ENCODE measurements at regions not wholly inside any gene's neighbourhood (a gene's known extent, or its start where the extent isn't known, plus 50 kb on each side); places are given as distances from the start of the nearest gene placed in this dataset.

GRCh38 chr5:3382151-3382550 is 213.5 kb upstream of the IRX1 start:
- Mint-ChIP-seq H3K36me3 (ENCODE audit: low read depth) (no peaks in the 10 kb centered on the region), H3K4me1 (no peaks in the 10 kb centered on the region), H3K27ac (no peak overlapping the region), H3K9me3 (peaks cover 30% of the 10 kb centered on the region), H3K4me3 (no peak overlapping the region), H3K27me3 (no peaks in the 10 kb centered on the region)
- POLR2A ChIA-PET: no interaction called here
- CTCF ChIA-PET: no interaction called here
- DNase-seq: no peak

GRCh38 chr5:3381206-3381825 is 214.3 kb upstream of the IRX1 start:
- ChIA-PET CTCF (no interaction called here), POLR2A (no interaction called here)
- Mint-ChIP-seq H3K4me3 (no peak overlapping the region), H3K9me3 (peaks cover 30% of the 10 kb centered on the region), H3K27ac (no peak overlapping the region), H3K4me1 (no peaks in the 10 kb centered on the region), H3K27me3 (no peaks in the 10 kb centered on the region), H3K36me3 (ENCODE audit: low read depth) (no peaks in the 10 kb centered on the region)
- no peak for DNase-seq

- Mint-ChIP-seq H3K27ac (no peak overlapping the region), H3K9me3 (peaks cover 30% of the 10 kb centered on the region), H3K27me3 (no peaks in the 10 kb centered on the region), H3K36me3 (ENCODE audit: low read depth) (no peaks in the 10 kb centered on the region), H3K4me3 (no peak overlapping the region), H3K4me1 (no peaks in the 10 kb centered on the region)
- CTCF ChIA-PET: no interaction called here
- DNase-seq: no peak
- POLR2A ChIA-PET: no interaction called here
Observed at GRCh38 chr5:3380689-3381088, 214.9 kb upstream of the IRX1 start.

- ChIA-PET POLR2A (no interaction called here), CTCF (no interaction called here)
Observed at GRCh38 chr5:3377831-3378230, 217.8 kb upstream of the IRX1 start.

GRCh38 chr5:3377176-3377575 is 218.5 kb upstream of the IRX1 start:
- no peak for DNase-seq
- H3K27me3 Mint-ChIP-seq: no peaks in the 10 kb centered on the region
- POLR2A ChIA-PET: no interaction called here
- H3K36me3 Mint-ChIP-seq (ENCODE audit: low read depth): no peaks in the 10 kb centered on the region
- H3K4me3 Mint-ChIP-seq: no peak overlapping the region
- no peak overlapping the region for H3K27ac Mint-ChIP-seq
- no peaks in the 10 kb centered on the region for H3K4me1 Mint-ChIP-seq
- CTCF ChIA-PET: no interaction called here
- H3K9me3 Mint-ChIP-seq: peaks cover 19% of the 10 kb centered on the region

More at GRCh38 chr5:3377831-3378230, 217.8 kb upstream of the IRX1 start:
- Mint-ChIP-seq H3K4me1 (no peaks in the 10 kb centered on the region), H3K9me3 (peaks cover 25% of the 10 kb centered on the region), H3K36me3 (ENCODE audit: low read depth) (no peaks in the 10 kb centered on the region), H3K4me3 (no peak overlapping the region), H3K27me3 (no peaks in the 10 kb centered on the region), H3K27ac (no peak overlapping the region)
- DNase-seq: no peak

GRCh38 chr5:3376611-3377010 is 219.0 kb upstream of the IRX1 start:
- no peak for DNase-seq

GRCh38 chr5:3375586-3376311 is 219.9 kb upstream of the IRX1 start:
- CTCF ChIA-PET: no interaction called here
- Mint-ChIP-seq H3K27ac (no peak overlapping the region), H3K9me3 (peaks cover 17% of the 10 kb centered on the region)

More at GRCh38 chr5:3376611-3377010, 219.0 kb upstream of the IRX1 start:
- ChIA-PET POLR2A (no interaction called here), CTCF (no interaction called here)
- Mint-ChIP-seq H3K27ac (no peak overlapping the region), H3K4me3 (no peak overlapping the region), H3K36me3 (ENCODE audit: low read depth) (no peaks in the 10 kb centered on the region), H3K4me1 (no peaks in the 10 kb centered on the region), H3K27me3 (no peaks in the 10 kb centered on the region), H3K9me3 (peaks cover 19% of the 10 kb centered on the region)

GRCh38 chr5:3373391-3373790 is 222.2 kb upstream of the IRX1 start:
- Mint-ChIP-seq H3K27ac (no peak overlapping the region), H3K27me3 (no peaks in the 10 kb centered on the region), H3K4me3 (no peak overlapping the region), H3K9me3 (peaks cover 10% of the 10 kb centered on the region), H3K36me3 (ENCODE audit: low read depth) (no peaks in the 10 kb centered on the region), H3K4me1 (no peaks in the 10 kb centered on the region)
- ChIA-PET CTCF (no interaction called here), POLR2A (no interaction called here)
- DNase-seq: no peak

More at GRCh38 chr5:3375586-3376311, 219.9 kb upstream of the IRX1 start:
- POLR2A ChIA-PET: no interaction called here
- DNase-seq: no peak
- H3K27me3 Mint-ChIP-seq: no peaks in the 10 kb centered on the region
- H3K4me1 Mint-ChIP-seq: no peaks in the 10 kb centered on the region
- H3K4me3 Mint-ChIP-seq: no peak overlapping the region
- no peaks in the 10 kb centered on the region for H3K36me3 Mint-ChIP-seq (ENCODE audit: low read depth)

GRCh38 chr5:3372289-3372688 is 223.3 kb upstream of the IRX1 start:
- H3K27ac Mint-ChIP-seq: no peak overlapping the region
- H3K36me3 Mint-ChIP-seq (ENCODE audit: low read depth): no peaks in the 10 kb centered on the region
- DNase-seq: no peak
- ChIA-PET POLR2A (interaction anchor here (0.7 kb wide), 1 partner anchor 397 kb away, joined by 3 read pairs; no protein-coding TSS in a partner anchor), CTCF (no interaction called here)
- no peak overlapping the region for H3K4me3 Mint-ChIP-seq
- no peaks in the 10 kb centered on the region for H3K27me3 Mint-ChIP-seq
- H3K4me1 Mint-ChIP-seq: no peaks in the 10 kb centered on the region
- peaks cover 5% of the 10 kb centered on the region for H3K9me3 Mint-ChIP-seq

- H3K4me1 Mint-ChIP-seq: no peaks in the 10 kb centered on the region
- H3K4me3 Mint-ChIP-seq: no peak overlapping the region
- H3K36me3 Mint-ChIP-seq (ENCODE audit: low read depth): no peaks in the 10 kb centered on the region
- H3K27me3 Mint-ChIP-seq: no peaks in the 10 kb centered on the region
- DNase-seq: no peak
- ChIA-PET CTCF (no interaction called here), POLR2A (no interaction called here)
- H3K27ac Mint-ChIP-seq: no peak overlapping the region
- peaks cover 13% of the 10 kb centered on the region for H3K9me3 Mint-ChIP-seq
Observed at GRCh38 chr5:3365501-3366215, 230.0 kb upstream of the IRX1 start.

- Mint-ChIP-seq H3K27me3 (no peaks in the 10 kb centered on the region), H3K9me3 (peaks cover 13% of the 10 kb centered on the region), H3K4me1 (no peaks in the 10 kb centered on the region), H3K4me3 (no peak overlapping the region), H3K27ac (no peak overlapping the region), H3K36me3 (ENCODE audit: low read depth) (no peaks in the 10 kb centered on the region)
- ChIA-PET CTCF (no interaction called here), POLR2A (no interaction called here)
- no peak for DNase-seq
Observed at GRCh38 chr5:3364941-3365340, 230.7 kb upstream of the IRX1 start.

GRCh38 chr5:3364433-3364832 is 231.2 kb upstream of the IRX1 start:
- H3K4me1 Mint-ChIP-seq: no peaks in the 10 kb centered on the region
- ChIA-PET CTCF (no interaction called here), POLR2A (no interaction called here)
- no peak overlapping the region for H3K27ac Mint-ChIP-seq
- no peak overlapping the region for H3K4me3 Mint-ChIP-seq
- H3K9me3 Mint-ChIP-seq: peaks cover 13% of the 10 kb centered on the region
- H3K27me3 Mint-ChIP-seq: no peaks in the 10 kb centered on the region
- DNase-seq: no peak
- H3K36me3 Mint-ChIP-seq (ENCODE audit: low read depth): no peaks in the 10 kb centered on the region

GRCh38 chr5:3362606-3362910 is 233.1 kb upstream of the IRX1 start:
- CTCF ChIA-PET: no interaction called here
- Mint-ChIP-seq H3K9me3 (peaks cover 13% of the 10 kb centered on the region), H3K27me3 (no peaks in the 10 kb centered on the region), H3K4me1 (no peaks in the 10 kb centered on the region), H3K36me3 (ENCODE audit: low read depth) (no peaks in the 10 kb centered on the region), H3K4me3 (no peak overlapping the region), H3K27ac (no peak overlapping the region)
- DNase-seq: no peak
- POLR2A ChIA-PET: no interaction called here
